OCI-LY3 (cell line): ENCODE measurements at regions not wholly inside any gene's neighbourhood (a gene's known extent, or its start where the extent isn't known, plus 50 kb on each side); places are given as distances from the start of the nearest gene placed in this dataset.

Source experiments
- H2AFZ ChIP-seq: fragments of 200-600, 300-600 bp; shearing (Covaris generic); 2 replicates; pipeline ENCODE4 v1.6.0; 2014; ENCODE audit warnings: antibody characterized with exemption, low read depth, low read length
- H3K27ac ChIP-seq: fragments of 200-600, 300-600 bp; sonication (generic); 2 replicates; pipeline ENCODE4 v1.5.1; 2014; ENCODE audit warnings: mild to moderate bottlenecking, low read length, moderate library complexity, mixed read lengths
- H3K27me3 ChIP-seq: fragments of 200-600, 300-600 bp; sonication (generic); 2 replicates; pipeline ENCODE4 v1.6.1; 2014; ENCODE audit warnings: low read depth, low read length, mixed read lengths
- H3K36me3 ChIP-seq: fragments of 200-600, 300-600 bp; sonication (generic); replicated peaks from 2 replicates; pipeline ENCODE3; 2014; ENCODE audit warnings: low read depth, low read length, mixed read lengths
- H3K4me1 ChIP-seq: fragments of 300-600, 200-600 bp; sonication (generic); 2 replicates; pipeline ENCODE4 v1.6.1; 2014; ENCODE audit warnings: low read length, mixed read lengths
- H3K4me2 ChIP-seq: fragments of 200-600, 300-600 bp; sonication (generic); 2 replicates; pipeline ENCODE4 v1.6.1; 2014; ENCODE audit warnings: low read length, mixed read lengths
- H3K4me3 ChIP-seq: fragments of 300-600, 200-600 bp; sonication (generic); 2 replicates; pipeline ENCODE4 v1.5.1; 2014; ENCODE audit warnings: antibody characterized with exemption, mild to moderate bottlenecking, low read length, moderate library complexity
- H3K79me2 ChIP-seq: fragments of 300-600, 200-600 bp; shearing (Covaris generic); 2 replicates; pipeline ENCODE4 v1.6.1; 2014; ENCODE audit warnings: mild to moderate bottlenecking, low read length, mixed read lengths
- H3K9ac ChIP-seq: fragments of 300-600, 200-600 bp; shearing (Covaris generic); 2 replicates; pipeline ENCODE4 v1.6.0; 2014; ENCODE audit warnings: mild to moderate bottlenecking, low read length, moderate library complexity
- H3K9me3 ChIP-seq: fragments of 200-600, 300-600 bp; shearing (Covaris generic); 2 replicates; pipeline ENCODE4 v1.6.1; 2014; ENCODE audit warnings: low read length, mixed read lengths; ENCODE audit not compliant: insufficient read depth
- H4K20me1 ChIP-seq: fragments of 200-600, 300-600 bp; sonication (generic); 2 replicates; pipeline ENCODE4 v1.6.1; 2016; ENCODE audit warnings: low read length, mixed read lengths; ENCODE audit not compliant: insufficient read depth
- CTCF ChIP-seq: fragments of 200-600, 300-600 bp; sonication (generic); IDR thresholded peaks from 2 replicates; pipeline ENCODE4 v1.5.1; 2014; ENCODE audit warnings: antibody characterized with exemption, low read length, low read depth
- EZH2phosphoT487 ChIP-seq: fragments of 200-600 bp; shearing (Covaris generic); IDR thresholded peaks from 2 replicates; pipeline ENCODE4 v1.6.1; 2018; ENCODE audit warnings: antibody characterized with exemption, mixed run types, low read depth

DNA sequence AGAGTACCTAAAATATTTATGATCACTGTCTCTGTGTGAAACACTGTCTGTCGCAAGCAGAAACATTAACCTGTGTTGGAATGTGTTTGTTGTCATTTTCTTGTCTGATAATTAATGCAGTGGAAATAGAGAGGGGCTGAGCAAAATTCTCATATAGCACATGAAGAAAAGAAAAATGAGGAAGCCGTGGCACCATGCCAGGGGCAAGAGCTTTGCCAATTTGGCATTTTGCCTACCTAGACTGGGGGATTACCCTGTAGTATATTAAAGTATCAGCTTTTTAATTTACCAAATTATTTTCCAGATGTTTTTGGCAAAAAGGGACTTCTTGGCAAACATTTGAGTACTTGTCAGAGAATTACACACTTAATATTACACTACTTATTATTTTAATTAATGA lies 1326.6 kb upstream of the GOT2 start:
- no peak overlapping the region for H3K9ac ChIP-seq
- H3K4me2 ChIP-seq = no peak overlapping the region
- no peak overlapping the region for H2AFZ ChIP-seq
- H3K36me3 ChIP-seq = no peaks in the 10 kb centered on the region
- H4K20me1 ChIP-seq = no peaks in the 10 kb centered on the region
- TF ChIP-seq CTCF = no peak
- no peak for TF ChIP-seq EZH2phosphoT487
- H3K4me3 ChIP-seq = no peak overlapping the region
- no peaks in the 10 kb centered on the region for H3K27me3 ChIP-seq
- H3K79me2 ChIP-seq = no peaks in the 10 kb centered on the region
- H3K9me3 ChIP-seq = no peaks in the 10 kb centered on the region
- H3K27ac ChIP-seq = no peak overlapping the region
- no peaks in the 10 kb centered on the region for H3K4me1 ChIP-seq

DNA sequence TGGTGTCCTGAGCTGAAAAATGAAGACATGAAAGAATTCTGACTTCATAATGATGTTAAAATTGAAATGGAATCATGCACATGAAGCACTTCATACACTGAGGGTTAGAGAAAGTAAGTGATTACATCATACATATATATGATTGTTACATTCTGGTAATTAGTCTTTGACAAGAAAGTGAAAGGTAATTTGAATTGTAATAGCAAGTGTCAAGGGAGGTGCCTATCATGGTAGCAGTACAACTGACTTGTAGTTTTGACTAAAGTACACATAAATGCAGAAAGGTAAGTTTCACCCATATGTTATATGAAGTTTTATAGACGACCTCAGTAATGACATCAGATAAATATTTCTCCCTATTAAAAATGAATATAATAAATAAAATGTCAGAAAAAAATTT lies 1325.0 kb upstream of the GOT2 start:
- TF ChIP-seq CTCF (no peak), EZH2phosphoT487 (no peak)
- Histone ChIP-seq H3K27ac (no peak overlapping the region), H2AFZ (no peak overlapping the region), H3K36me3 (no peaks in the 10 kb centered on the region), H3K4me2 (no peak overlapping the region), H3K9ac (no peak overlapping the region), H3K79me2 (no peaks in the 10 kb centered on the region), H4K20me1 (no peaks in the 10 kb centered on the region), H3K9me3 (no peaks in the 10 kb centered on the region), H3K4me3 (no peak overlapping the region), H3K4me1 (no peaks in the 10 kb centered on the region), H3K27me3 (no peaks in the 10 kb centered on the region)

DNA sequence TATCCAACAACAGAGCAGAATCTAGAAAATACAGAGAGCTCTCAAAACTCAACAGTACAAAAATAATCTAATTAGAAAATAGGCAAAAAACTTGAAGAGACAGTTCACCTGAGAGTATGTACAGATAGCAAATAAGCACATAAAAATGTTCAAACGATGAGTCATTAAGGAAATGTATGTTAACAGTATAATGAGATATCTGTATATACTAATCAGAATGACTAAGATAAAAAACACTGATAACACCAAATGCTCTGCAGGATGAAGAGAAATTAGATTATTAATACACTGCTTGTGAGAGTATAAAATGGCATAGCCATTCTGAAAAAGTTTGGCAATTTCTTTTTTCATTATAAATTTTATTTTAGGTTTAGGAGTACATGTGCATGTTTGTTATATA lies 1307.6 kb upstream of the GOT2 start:
- Histone ChIP-seq H4K20me1 (no peaks in the 10 kb centered on the region), H3K27ac (no peak overlapping the region), H2AFZ (no peak overlapping the region), H3K4me2 (no peak overlapping the region), H3K4me1 (no peaks in the 10 kb centered on the region), H3K9me3 (no peaks in the 10 kb centered on the region), H3K27me3 (no peaks in the 10 kb centered on the region), H3K79me2 (no peaks in the 10 kb centered on the region), H3K36me3 (no peaks in the 10 kb centered on the region), H3K9ac (no peak overlapping the region), H3K4me3 (no peak overlapping the region)
- no peak for TF ChIP-seq CTCF
- no peak for TF ChIP-seq EZH2phosphoT487

- no peaks in the 10 kb centered on the region for H3K79me2 ChIP-seq
- H3K4me1 ChIP-seq = no peaks in the 10 kb centered on the region
- H3K9ac ChIP-seq = no peak overlapping the region
- no peaks in the 10 kb centered on the region for H3K9me3 ChIP-seq
- no peak overlapping the region for H3K4me2 ChIP-seq
- H3K4me3 ChIP-seq = no peak overlapping the region
- TF ChIP-seq EZH2phosphoT487 (no peak), CTCF (no peak)
- no peaks in the 10 kb centered on the region for H4K20me1 ChIP-seq
- no peak overlapping the region for H3K27ac ChIP-seq
- H2AFZ ChIP-seq = no peak overlapping the region
- H3K27me3 ChIP-seq = no peaks in the 10 kb centered on the region
- H3K36me3 ChIP-seq = no peaks in the 10 kb centered on the region
Measured at GRCh38 chr16:60031740-60032139, 1297.6 kb upstream of the GOT2 start.
